Liver (tissue), 3 donors: ENCODE measurements at regions not wholly inside any gene's neighbourhood (a gene's known extent, or its start where the extent isn't known, plus 50 kb on each side); places are given as distances from the start of the nearest gene placed in this dataset.

Experiments used
- CTCF ChIP-seq: fragments of 150-350 bp; IDR thresholded peaks from 2 replicates; pipeline ENCODE4 v1.5.1; 2017; ENCODE audit warnings: improper control_type of control experiment, low read depth, low read length; ENCODE audit not compliant: missing input control
- REST ChIP-seq: IDR thresholded peaks from 2 replicates; pipeline ENCODE4 v1.6.1; 2016; ENCODE audit warnings: antibody characterized with exemption, mild to moderate bottlenecking
- TAF1 ChIP-seq: conservative IDR thresholded peaks from 2 replicates; pipeline ENCODE4 v1.6.1; 2016; ENCODE audit warnings: antibody characterized with exemption, mild to moderate bottlenecking
- YY1 ChIP-seq: IDR thresholded peaks from 2 replicates; pipeline ENCODE4 v1.6.1; 2016; ENCODE audit warnings: antibody characterized with exemption, mild to moderate bottlenecking
- TF ChIP-seq, protein P1 (sequence below): IDR thresholded peaks from 2 replicates; pipeline ENCODE4 v1.6.1; 2016; ENCODE audit warnings: antibody characterized with exemption
- TF ChIP-seq, protein P2 (sequence below): IDR thresholded peaks from 2 replicates; pipeline ENCODE4 v1.6.1; 2016; ENCODE audit warnings: antibody characterized with exemption
- donor health status: healthy.
- donor health status: healthy.

- TF ChIP-seq CTCF (no peak), TAF1 (no peak), REST (no peak), YY1 (no peak)
- TF ChIP-seq, protein P1, sequence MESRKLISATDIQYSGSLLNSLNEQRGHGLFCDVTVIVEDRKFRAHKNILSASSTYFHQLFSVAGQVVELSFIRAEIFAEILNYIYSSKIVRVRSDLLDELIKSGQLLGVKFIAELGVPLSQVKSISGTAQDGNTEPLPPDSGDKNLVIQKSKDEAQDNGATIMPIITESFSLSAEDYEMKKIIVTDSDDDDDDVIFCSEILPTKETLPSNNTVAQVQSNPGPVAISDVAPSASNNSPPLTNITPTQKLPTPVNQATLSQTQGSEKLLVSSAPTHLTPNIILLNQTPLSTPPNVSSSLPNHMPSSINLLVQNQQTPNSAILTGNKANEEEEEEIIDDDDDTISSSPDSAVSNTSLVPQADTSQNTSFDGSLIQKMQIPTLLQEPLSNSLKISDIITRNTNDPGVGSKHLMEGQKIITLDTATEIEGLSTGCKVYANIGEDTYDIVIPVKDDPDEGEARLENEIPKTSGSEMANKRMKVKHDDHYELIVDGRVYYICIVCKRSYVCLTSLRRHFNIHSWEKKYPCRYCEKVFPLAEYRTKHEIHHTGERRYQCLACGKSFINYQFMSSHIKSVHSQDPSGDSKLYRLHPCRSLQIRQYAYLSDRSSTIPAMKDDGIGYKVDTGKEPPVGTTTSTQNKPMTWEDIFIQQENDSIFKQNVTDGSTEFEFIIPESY, result no peak
- TF ChIP-seq, protein P2, sequence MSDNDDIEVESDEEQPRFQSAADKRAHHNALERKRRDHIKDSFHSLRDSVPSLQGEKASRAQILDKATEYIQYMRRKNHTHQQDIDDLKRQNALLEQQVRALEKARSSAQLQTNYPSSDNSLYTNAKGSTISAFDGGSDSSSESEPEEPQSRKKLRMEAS, result no peak
Observed at GRCh38 chr22:22717664-22718063, 73.2 kb downstream of the GGTLC2 start.
